Spleen (tissue), 7 donors: ENCODE measurements at regions not wholly inside any gene's neighbourhood (a gene's known extent, or its start where the extent isn't known, plus 50 kb on each side); places are given as distances from the start of the nearest gene placed in this dataset.

Experiments used
- POLR2A ChIP-seq, 3 donors: fragments of 450-650 bp; IDR thresholded peaks; one replicate each; pipeline ENCODE4 v1.5.1; 2017; ENCODE audit warnings: antibody characterized with exemption in 3 of 3, mild to moderate bottlenecking in 1 of 3
- POLR2AphosphoS5 ChIP-seq, 3 donors: sonication (generic); formaldehyde crosslinking; IDR thresholded peaks; one replicate each; pipeline ENCODE4 v1.5.1; 2017; ENCODE audit warnings: antibody characterized with exemption in 3 of 3
- TF ChIP-seq, protein P1 (sequence below), 11 experiments: fragments of 200-600 bp in 7 of 11; fragments of 450-650 bp in 4 of 11; sonication (generic) in 4 of 11; IDR thresholded peaks in 8 of 11; conservative IDR thresholded peaks in 3 of 11; 1 replicate in 7 of 11; 2 replicates in 4 of 11; pipeline versions ENCODE4 v1.4.0 to v1.8.0; 2016 to 2021; ENCODE audit warnings: antibody characterized with exemption in 11 of 11, inconsistent platforms in 4 of 11, mild to moderate bottlenecking in 1 of 11
- donor health status: DM: no; HTN: no; CAD: no; lungs with moderate emphysema.
- donor health status: DM: no; HTN: no; CAD: no.
- donor health status: DM: no; HTN: no; CAD: no.

GRCh38 chr11:70851308-70851707 is 401.1 kb downstream of the SHANK2 start:
- TF ChIP-seq POLR2A (IDR thresholded peaks at IDR 0.05) (no peak), POLR2AphosphoS5 (IDR thresholded peaks at IDR 0.05) (no peak)
- TF ChIP-seq, protein P1, sequence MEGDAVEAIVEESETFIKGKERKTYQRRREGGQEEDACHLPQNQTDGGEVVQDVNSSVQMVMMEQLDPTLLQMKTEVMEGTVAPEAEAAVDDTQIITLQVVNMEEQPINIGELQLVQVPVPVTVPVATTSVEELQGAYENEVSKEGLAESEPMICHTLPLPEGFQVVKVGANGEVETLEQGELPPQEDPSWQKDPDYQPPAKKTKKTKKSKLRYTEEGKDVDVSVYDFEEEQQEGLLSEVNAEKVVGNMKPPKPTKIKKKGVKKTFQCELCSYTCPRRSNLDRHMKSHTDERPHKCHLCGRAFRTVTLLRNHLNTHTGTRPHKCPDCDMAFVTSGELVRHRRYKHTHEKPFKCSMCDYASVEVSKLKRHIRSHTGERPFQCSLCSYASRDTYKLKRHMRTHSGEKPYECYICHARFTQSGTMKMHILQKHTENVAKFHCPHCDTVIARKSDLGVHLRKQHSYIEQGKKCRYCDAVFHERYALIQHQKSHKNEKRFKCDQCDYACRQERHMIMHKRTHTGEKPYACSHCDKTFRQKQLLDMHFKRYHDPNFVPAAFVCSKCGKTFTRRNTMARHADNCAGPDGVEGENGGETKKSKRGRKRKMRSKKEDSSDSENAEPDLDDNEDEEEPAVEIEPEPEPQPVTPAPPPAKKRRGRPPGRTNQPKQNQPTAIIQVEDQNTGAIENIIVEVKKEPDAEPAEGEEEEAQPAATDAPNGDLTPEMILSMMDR (IDR thresholded peaks at IDR 0.05 in 8 of 11, conservative IDR thresholded peaks at IDR 0.05 in 3 of 11), result no peak
